ENCODE measurements at regions not wholly inside any gene's neighbourhood (a gene's known extent, or its start where the extent isn't known, plus 50 kb on each side); places are given as distances from the start of the nearest gene placed in this dataset.

- H3K36me3 ChIP-seq (ENCODE audit: control insufficient read depth, insufficient read depth, low read length), result no peaks in the 10 kb centered on the region
- no peak for TF ChIP-seq CTCF (IDR thresholded peaks at IDR 0.05; ENCODE audit: insufficient read depth, low read length, poor library complexity, severe bottlenecking)
- no peak overlapping the region for H3K4me3 ChIP-seq (replicated peaks; ENCODE audit: low read depth, low read length)
- DNase-seq (ENCODE audit: extremely low read depth, insufficient read length), result no peak
- H3K27me3 ChIP-seq (replicated peaks; ENCODE audit: control insufficient read depth, insufficient read depth, low read length), result no peaks in the 10 kb centered on the region
These were observed 334.7 kb upstream of the GULP1 start for GRCh38 chr2:187956906-187957534.

- no peak for TF ChIP-seq CTCF (IDR thresholded peaks at IDR 0.05; ENCODE audit: insufficient read depth, low read length, poor library complexity, severe bottlenecking)
- H3K4me3 ChIP-seq (replicated peaks; ENCODE audit: low read depth, low read length), result no peak overlapping the region
- DNase-seq (ENCODE audit: extremely low read depth, insufficient read length), result no peak
- no peaks in the 10 kb centered on the region for H3K27me3 ChIP-seq (replicated peaks; ENCODE audit: control insufficient read depth, insufficient read depth, low read length)
- H3K36me3 ChIP-seq (ENCODE audit: control insufficient read depth, insufficient read depth, low read length), result no peaks in the 10 kb centered on the region
These were observed 331.9 kb upstream of the GULP1 start for GRCh38 chr2:187959821-187960220.

- H3K4me3 ChIP-seq (replicated peaks; ENCODE audit: low read depth, low read length), result no peak overlapping the region
- no peak for TF ChIP-seq CTCF (IDR thresholded peaks at IDR 0.05; ENCODE audit: insufficient read depth, low read length, poor library complexity, severe bottlenecking)
- H3K36me3 ChIP-seq (ENCODE audit: control insufficient read depth, insufficient read depth, low read length), result no peaks in the 10 kb centered on the region
- no peaks in the 10 kb centered on the region for H3K27me3 ChIP-seq (replicated peaks; ENCODE audit: control insufficient read depth, insufficient read depth, low read length)
- DNase-seq (ENCODE audit: extremely low read depth, insufficient read length), result no peak
These were observed 329.1 kb upstream of the GULP1 start for GRCh38 chr2:187962538-187962937.

- no peak overlapping the region for H3K4me3 ChIP-seq (replicated peaks; ENCODE audit: low read depth, low read length)
- no peak for DNase-seq (ENCODE audit: extremely low read depth, insufficient read length)
- TF ChIP-seq CTCF (IDR thresholded peaks at IDR 0.05; ENCODE audit: insufficient read depth, low read length, poor library complexity, severe bottlenecking), result no peak
These were observed 326.9 kb upstream of the GULP1 start for GRCh38 chr2:187964746-187965145.

GRCh38 chr2:187966924-187967323 is 324.8 kb upstream of the GULP1 start:
- TF ChIP-seq CTCF (IDR thresholded peaks at IDR 0.05; ENCODE audit: insufficient read depth, low read length, poor library complexity, severe bottlenecking), result no peak
- no peaks in the 10 kb centered on the region for H3K36me3 ChIP-seq (ENCODE audit: control insufficient read depth, insufficient read depth, low read length)
- H3K4me3 ChIP-seq (replicated peaks; ENCODE audit: low read depth, low read length), result no peak overlapping the region
- DNase-seq (ENCODE audit: extremely low read depth, insufficient read length), result no peak
- H3K27me3 ChIP-seq (replicated peaks; ENCODE audit: control insufficient read depth, insufficient read depth, low read length), result no peaks in the 10 kb centered on the region

More at GRCh38 chr2:187964746-187965145, 326.9 kb upstream of the GULP1 start:
- Histone ChIP-seq H3K27me3 (replicated peaks; ENCODE audit: control insufficient read depth, insufficient read depth, low read length) (no peaks in the 10 kb centered on the region), H3K36me3 (ENCODE audit: control insufficient read depth, insufficient read depth, low read length) (no peaks in the 10 kb centered on the region)

- Histone ChIP-seq H3K36me3 (ENCODE audit: control insufficient read depth, insufficient read depth, low read length) (no peaks in the 10 kb centered on the region), H3K4me3 (replicated peaks; ENCODE audit: low read depth, low read length) (no peak overlapping the region), H3K27me3 (replicated peaks; ENCODE audit: control insufficient read depth, insufficient read depth, low read length) (no peaks in the 10 kb centered on the region)
- peak; percentile 22 for TF ChIP-seq CTCF (IDR thresholded peaks at IDR 0.05; ENCODE audit: insufficient read depth, low read length, poor library complexity, severe bottlenecking)
- DNase-seq (ENCODE audit: extremely low read depth, insufficient read length), result no peak
These were observed 319.8 kb upstream of the GULP1 start for GRCh38 chr2:187971893-187972292.
